HG02884 (cell line): ENCODE measurements at regions not wholly inside any gene's neighbourhood (a gene's known extent, or its start where the extent isn't known, plus 50 kb on each side); places are given as distances from the start of the nearest gene placed in this dataset.
"Not testable (repeated sequence)": the region's sequence is repeated elsewhere in the genome, so short reads cannot be mapped to it uniquely, and the experiment has no call there.

ENCODE experiments used
- ATAC-seq: cut with Tn5 transposase; IDR thresholded peaks from one replicate; pipeline ENCODE4 v1.9.1; 2021; ENCODE audit warnings: mild to moderate bottlenecking, moderate library complexity; ENCODE audit not compliant: unreplicated experiment

- no peak for ATAC-seq
Measured at GRCh38 chrX:97850911-97851310, 967.2 kb downstream of the RPA4 start.

DNA sequence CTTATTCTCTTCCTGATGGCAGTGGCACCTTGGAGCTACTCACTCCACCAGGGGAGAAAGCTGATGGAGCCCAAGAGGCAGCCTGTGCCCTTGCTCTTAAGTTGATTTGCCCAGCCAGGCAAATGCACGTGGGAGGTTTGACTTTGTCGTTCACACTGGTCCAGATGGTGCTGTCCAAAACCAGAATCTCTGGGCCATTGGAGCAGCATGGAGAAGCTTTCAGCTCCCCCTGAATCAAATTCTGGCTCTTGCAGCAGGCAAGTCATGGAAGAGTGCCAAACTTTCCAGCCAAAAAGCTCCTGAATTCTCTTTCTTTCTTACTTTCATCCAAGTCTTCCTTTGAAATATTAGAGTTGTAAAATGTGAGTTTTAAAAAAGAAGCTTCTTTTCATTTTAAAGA is 970.4 kb downstream of the RPA4 start:
- no peak for ATAC-seq

DNA sequence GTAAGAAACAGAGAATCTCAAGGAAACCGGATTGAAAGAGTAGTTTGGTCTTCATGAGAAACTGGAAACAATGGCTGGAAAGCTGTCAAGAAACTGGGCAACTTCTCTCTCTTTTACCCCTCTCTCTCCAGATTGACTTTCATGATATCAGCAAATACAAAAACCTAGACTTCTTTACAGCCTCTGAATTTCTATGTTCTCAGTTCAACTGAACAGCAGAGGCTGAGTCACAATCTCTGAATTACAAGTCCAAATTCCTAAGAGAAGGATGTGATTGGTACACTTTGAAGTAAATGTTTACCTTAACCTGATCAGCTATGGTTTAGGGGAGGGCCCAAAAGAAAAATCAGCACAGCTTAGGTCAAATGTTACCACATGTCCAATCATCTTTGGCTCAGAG is 974.9 kb downstream of the RPA4 start:
- ATAC-seq, result no peak

DNA sequence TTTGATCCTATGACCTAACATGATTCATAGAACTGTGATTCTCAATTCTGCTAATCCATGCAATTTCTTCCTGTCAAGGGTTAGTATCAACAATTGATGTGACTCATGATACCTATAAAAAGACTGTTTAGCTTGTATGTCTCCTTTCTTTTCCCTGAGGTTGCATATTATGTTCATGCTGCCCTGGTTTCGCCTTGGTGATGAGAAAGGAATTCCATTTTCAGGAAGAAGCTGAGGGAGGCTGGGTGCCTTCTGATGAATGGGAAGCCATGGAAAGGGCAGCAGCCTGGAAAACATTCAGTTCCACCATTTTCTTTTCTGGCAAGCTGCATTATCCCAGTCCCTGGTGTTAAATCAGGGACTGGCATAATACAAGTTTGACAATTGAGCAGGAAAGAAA is 976.5 kb downstream of the RPA4 start:
- ATAC-seq, result no peak

DNA sequence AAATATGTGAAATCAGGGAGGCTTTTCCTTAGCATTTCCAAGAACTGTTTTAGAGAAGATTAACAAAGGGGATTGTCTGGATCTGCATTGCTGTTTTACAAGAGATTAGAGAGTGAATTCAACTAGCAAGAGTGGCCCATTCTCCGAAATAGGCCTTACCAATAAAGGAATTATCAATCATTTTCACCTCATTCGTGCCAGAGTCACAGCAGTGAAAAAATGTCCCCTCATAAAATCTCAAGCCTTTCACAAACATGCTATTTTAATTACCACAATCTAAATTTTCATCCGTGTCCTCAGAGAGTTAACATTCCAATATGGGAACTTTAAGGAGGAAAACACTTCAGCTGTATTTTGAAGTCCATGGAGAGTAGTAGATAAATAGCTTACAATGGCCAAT is 979.6 kb downstream of the RPA4 start:
- no peak for ATAC-seq

GRCh38 chrX:97867266-97867665 is 983.6 kb downstream of the RPA4 start:
- ATAC-seq, result no peak

DNA sequence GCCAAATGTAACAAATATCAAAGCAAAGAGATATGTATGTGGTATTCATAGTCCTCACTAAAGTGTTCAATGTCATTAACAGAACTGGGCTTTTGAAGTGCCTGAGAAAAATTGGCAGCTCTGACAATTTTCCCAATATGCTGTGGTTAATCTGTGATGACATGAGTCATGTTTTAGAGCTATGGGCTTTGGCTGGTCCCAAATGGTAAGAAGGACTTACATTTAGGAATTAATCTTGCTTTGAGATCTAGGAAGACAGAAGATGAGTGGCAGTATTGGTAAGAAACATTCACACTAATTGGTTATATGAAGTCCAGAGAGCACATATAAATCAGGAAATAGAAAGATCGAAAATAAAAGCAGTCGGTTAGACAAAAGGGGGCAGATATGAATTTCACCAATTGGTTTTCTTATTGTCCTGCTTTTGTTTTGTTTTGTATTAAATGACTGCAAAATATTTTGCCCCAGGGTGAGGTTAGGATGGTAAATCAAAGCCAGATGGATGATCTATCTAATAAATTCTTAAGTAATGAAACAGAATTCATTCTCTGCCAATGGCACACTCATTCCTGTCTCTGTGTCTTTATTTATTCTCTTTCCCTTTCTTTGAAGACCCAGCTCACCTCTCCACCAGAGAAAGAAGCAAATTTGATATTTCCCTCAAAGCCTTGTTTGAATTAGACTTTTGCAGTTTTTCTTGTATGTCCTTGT is 993.1 kb downstream of the RPA4 start:
- no peak for ATAC-seq

GRCh38 chrX:97882306-97882705 is 998.6 kb downstream of the RPA4 start:
- no peak for ATAC-seq

DNA sequence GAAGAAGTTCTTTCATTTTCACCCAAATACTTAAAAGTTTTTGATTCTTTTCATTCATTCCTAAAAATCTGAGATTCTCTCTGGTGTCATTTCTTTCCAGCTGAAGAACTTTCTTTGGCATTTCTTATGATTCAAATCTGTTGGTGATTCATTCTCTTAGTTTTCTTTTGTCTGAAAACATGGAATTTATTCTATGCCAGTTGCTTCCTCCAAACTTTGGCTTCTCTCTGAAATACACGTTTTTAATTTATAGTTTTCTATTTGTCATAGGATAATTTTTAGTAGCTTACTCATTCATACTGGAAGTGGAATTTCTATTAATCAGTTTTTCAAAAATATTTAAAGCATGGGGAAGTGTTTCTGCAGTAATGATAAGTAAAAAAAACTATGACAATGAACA is 1012.0 kb downstream of the RPA4 start:
- ATAC-seq, result no peak

DNA sequence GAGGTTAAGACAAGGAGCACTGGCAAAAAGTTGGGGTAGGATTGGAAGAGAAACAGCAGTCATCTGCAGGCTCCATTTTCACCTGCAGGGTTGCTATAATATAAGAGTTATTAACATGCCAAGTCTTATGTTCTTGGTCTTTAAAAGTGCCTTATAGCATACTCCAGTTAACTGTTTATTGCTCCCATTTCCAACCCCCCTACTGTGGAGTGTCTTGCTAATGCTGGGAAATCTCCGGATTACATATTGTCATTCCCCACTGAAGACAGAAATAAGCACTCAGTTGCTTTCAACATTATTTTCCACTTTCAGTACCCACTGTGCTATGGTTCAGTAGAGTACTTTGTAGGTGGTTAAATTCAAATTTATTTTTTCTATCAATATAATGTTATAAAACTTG is 1014.3 kb downstream of the RPA4 start:
- no peak for ATAC-seq

- ATAC-seq, result no peak
Measured at GRCh38 chrX:97898798-97899197, 1015.1 kb downstream of the RPA4 start.

- ATAC-seq, result no peak
Measured at GRCh38 chrX:97907791-97908190, 1024.1 kb downstream of the RPA4 start.

DNA sequence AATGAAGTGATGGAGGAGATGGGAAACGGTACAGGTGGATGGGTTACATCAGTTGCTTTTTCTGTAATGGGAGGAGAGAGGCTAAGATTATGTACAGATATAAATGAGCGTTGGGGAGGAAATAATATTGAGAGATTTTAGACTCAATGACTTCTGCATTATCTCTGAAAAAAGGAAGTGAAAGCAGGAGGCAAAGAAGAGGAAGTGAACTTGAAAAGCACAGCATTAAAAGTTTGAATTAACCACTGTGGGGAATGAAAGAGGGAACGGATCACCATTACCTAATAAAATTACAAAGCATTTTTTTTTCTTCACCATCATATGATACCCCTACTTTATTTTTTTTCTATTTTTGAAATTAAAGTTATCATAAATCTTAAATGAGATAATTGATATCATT is 1025.5 kb downstream of the RPA4 start:
- peak; percentile 97 for ATAC-seq

- not testable (repeated sequence) for ATAC-seq
Measured at GRCh38 chrX:97915390-97915789, 1031.7 kb downstream of the RPA4 start.

GRCh38 chrX:97921223-97921622 is 1037.5 kb downstream of the RPA4 start:
- not testable (repeated sequence) for ATAC-seq

DNA sequence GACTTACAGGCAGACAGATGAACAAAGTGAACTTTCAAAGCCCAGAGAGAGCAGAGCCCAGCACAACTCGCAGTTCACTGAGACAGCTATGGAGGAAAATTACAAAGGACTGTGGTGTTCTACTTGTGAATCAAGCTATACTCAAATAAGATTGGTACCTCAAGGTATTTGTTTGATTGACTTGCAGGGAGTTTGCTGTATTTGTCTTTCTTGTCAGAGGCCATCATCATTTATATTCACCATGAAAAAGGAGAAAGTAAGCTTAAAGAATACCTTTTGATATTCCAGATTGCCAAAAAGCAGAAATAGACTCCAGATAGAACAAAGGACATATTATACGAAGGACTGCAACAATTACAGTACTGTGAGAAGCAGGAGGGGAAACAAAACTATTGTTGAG is 1047.9 kb downstream of the RPA4 start:
- ATAC-seq, result no peak

DNA sequence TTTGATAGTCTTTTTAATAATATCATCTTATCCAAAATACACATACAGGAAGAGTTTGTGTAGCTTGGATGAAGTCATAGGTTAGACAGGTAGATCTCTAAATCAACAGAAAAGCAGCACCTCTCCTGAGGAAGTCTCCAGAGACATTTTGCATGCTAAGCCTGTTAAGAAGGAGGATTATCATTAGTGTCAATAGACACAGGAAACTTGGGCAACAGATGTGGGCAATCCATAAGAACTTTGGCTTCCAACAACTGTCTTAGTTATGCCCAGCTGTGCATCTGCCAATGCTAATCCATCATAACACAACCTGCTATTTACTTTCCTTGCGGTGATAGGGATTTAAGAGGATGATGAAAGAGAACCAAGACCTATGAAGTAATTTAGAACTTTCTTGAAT is 1052.6 kb downstream of the RPA4 start:
- no peak for ATAC-seq

DNA sequence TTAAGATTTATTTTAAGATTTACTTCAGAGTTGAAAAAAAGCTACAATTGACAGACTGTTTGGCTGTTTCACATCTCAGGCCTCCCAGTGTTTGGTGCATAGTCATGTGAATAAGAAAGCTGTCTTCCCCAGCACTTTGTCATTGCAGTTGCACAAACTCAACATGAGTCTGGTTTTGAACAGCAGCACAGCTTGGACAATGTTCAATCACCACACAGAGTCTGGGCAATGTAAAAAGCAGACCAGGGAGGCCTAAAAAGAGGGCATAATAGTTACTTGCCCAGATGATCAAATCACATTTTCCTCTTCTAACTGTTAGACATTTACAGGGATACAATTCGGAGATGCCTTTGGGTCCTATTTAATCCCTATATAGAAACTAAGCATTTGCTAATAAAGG is 1055.0 kb downstream of the RPA4 start:
- ATAC-seq, result no peak

DNA sequence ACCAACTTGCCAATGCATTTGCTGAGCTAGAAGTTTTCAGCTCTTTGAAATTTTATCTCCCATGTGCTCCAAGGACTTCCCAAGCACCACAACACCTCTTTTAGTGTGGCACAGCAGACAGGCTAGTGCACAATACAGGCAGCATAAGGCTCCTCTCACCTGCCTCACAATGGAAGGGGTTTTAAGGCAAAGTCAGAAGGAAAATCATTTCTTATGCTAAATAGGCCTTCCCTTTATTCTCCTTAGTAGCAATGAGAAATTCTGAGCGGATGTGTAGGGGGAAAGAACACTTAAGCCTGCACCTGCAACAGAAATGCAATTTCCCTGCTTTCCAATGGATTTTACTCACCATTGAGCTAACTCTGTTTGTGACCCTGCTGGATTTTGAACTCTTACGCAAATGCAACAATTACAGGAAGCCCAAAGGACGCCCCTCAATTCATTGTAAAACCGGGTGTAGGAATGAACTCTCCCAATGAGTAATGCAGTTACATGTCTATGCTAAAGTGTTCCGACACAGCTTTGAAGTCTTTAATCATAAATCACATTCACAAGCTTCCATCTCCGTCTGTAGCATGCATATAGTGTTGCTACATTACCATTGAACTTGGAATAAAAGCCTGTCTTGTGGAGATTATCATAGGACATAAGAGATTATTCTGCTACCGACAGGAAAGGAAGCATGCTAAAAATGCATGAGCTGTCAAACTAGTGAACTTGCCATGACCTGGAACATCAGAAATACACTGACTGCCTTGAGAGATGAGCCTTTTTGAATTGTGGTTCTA is 1084.9 kb downstream of the RPA4 start:
- ATAC-seq, result no peak

DNA sequence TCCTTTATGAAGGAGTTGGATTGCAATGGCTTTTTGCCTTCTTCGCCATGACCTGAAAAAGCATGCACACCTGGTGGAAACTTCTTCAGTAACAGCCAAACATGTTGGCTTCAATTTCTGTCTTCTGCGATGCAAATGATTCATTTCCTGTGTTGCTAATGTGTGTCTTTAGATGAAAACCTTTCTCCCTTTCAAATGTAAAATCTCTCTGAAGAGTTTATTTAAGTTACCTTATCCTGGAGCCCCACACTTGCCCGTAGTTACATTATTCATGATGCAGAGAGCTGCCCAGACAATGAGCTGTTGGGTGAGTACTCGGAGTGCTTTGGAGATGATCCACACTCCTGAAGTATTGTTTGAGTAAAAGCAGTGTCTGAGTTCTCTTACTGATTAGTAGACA is 1100.9 kb downstream of the RPA4 start:
- ATAC-seq, result no peak

DNA sequence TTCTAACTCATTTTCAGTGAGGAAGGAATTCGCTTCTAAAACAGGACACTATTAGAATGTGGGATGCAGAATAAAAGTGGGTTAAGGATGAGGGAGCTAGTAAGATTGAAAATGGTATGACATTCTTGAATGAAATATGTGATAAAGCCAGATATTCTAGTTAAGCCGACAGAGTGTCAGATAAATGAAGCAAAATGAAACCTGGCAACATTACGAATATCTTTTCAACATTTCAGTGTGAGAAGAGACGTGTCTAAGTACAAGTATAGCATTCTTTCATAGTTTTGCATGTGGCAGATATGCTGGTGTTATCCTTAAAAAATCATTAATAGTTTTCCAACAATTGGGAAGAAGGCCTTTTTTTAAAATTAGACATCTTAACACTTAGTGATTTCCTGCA is 1101.4 kb downstream of the RPA4 start:
- no peak for ATAC-seq

GRCh38 chrX:97987979-97988378 is 1104.3 kb downstream of the RPA4 start:
- ATAC-seq, result no peak

DNA sequence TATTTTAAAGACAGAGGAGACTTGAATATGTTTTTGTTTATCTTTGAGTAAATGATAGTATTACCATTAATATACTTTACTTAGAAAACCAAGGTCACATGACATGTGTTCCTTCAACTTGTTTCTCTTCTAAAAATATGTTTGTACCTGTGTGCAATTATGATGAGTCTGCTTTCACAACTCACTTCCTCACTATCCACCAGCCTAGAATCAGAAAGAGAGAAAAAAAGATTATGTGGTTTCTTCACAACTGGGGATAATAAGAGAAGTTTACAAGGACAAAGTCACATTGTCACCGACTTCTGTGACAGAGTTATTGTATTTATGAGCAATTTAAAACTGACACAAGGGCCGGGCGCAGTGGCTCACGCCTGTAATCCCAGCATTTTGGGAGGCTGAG is 1112.1 kb downstream of the RPA4 start:
- no peak for ATAC-seq
